ENCODE measurements at regions not wholly inside any gene's neighbourhood (a gene's known extent, or its start where the extent isn't known, plus 50 kb on each side); places are given as distances from the start of the nearest gene placed in this dataset.
"Not testable (repeated sequence)": the region's sequence is repeated elsewhere in the genome, so short reads cannot be mapped to it uniquely, and the experiment has no call there.

GRCh38 chr6:14600306-14600705 is 482.7 kb downstream of the CD83 start:
- TF ChIP-seq CTCF (IDR thresholded peaks at IDR 0.05 in 2 of 3, conservative IDR thresholded peaks at IDR 0.05 in 1 of 3; ENCODE audit: control insufficient read depth in 2 of 3, extremely low read depth in 1 of 3, insufficient read depth in 1 of 3, low read depth in 3 of 3, low read length in 3 of 3); KDM1A (IDR thresholded peaks at IDR 0.05; ENCODE audit: borderline replicate concordance); BACH1 (IDR thresholded peaks at IDR 0.05; ENCODE audit: borderline replicate concordance); FOXM1 (IDR thresholded peaks at IDR 0.05; ENCODE audit: low read depth, low read length); TARDBP (IDR thresholded peaks at IDR 0.05; ENCODE audit: borderline replicate concordance); POLR2AphosphoS2 (IDR thresholded peaks at IDR 0.05; ENCODE audit: low read depth, low read length); EP300 (IDR thresholded peaks at IDR 0.05; ENCODE audit: borderline replicate concordance in 1 of 2, control insufficient read depth in 1 of 2, low read depth in 2 of 2, low read length in 2 of 2); SMARCA5 (IDR thresholded peaks at IDR 0.05); EZH2 (IDR thresholded peaks at IDR 0.05; ENCODE audit: borderline replicate concordance, control insufficient read depth, low read depth, low read length); SP1 (IDR thresholded peaks at IDR 0.05; ENCODE audit: low read depth, low read length); CHD4 (IDR thresholded peaks at IDR 0.05); GABPA (IDR thresholded peaks at IDR 0.05; ENCODE audit: low read depth): not testable (repeated sequence)

All from GM12878 (cell line).